HG02840 (cell line): ENCODE measurements at regions not wholly inside any gene's neighbourhood (a gene's known extent, or its start where the extent isn't known, plus 50 kb on each side); places are given as distances from the start of the nearest gene placed in this dataset.
"Not testable (repeated sequence)": the region's sequence is repeated elsewhere in the genome, so short reads cannot be mapped to it uniquely, and the experiment has no call there.

Experiments used
- ATAC-seq: cut with Tn5 transposase; IDR thresholded peaks from one replicate; pipeline ENCODE4 v1.9.1; 2021; ENCODE audit warnings: mild to moderate bottlenecking, moderate library complexity, moderate number of reproducible peaks; ENCODE audit not compliant: unreplicated experiment, low FRiP score

DNA sequence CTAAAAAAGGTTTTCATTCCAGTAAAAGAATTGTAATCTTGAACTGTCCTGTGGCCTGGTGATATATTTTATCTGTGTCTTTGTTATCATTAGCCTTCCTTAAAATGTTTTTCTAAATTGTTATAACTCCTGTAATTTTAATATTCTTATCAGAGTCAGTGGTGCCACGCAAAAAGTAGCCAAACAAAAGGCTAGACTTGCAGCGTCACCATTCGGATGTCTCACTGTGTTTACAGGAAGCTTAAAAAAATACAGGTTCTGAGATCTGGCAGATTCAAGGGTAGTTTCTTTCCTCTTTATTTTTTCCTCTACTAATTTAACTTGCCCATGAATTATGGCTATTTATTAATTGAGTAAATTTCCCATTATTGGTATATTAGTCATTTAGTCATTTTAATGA is 362.3 kb downstream of the MAT2B start:
- ATAC-seq = no peak

DNA sequence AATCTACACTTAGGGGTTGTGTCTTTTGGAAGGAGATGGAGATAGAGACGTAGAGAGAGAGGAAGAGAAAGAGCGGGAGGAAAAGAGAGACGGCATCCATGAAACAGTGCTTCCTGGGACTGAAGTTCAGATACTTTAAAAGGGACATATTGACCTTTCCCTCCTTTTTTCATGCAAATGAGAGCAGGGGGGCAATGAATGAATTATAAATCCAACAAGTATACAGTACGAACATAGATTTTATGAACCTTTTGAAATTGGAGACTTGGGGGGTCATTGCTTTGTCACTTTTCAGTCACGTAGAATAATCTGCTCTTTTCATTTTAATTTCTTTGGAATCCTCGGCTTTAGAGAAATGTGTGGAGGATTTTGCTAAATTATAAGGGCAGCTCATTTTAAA is 364.2 kb downstream of the MAT2B start:
- ATAC-seq = no peak

DNA sequence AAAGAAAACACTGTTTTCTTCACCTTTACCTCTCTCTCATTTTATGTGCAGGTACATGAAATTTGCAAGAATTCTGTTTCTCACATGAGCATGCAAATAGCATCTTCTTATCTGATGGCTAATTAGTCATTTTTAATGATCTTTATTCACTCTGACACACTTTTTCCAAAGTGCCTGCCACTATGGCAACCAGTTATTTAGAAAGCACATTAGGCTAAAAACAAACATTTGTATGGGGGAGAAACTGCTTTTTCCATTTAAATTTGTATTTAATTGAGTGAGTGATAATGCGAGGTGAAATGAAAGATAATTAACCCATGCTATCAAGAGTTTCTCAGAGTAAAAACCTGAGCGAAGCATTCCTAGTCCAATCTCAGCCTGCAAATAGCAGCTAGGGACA is 365.0 kb downstream of the MAT2B start:
- no peak for ATAC-seq

DNA sequence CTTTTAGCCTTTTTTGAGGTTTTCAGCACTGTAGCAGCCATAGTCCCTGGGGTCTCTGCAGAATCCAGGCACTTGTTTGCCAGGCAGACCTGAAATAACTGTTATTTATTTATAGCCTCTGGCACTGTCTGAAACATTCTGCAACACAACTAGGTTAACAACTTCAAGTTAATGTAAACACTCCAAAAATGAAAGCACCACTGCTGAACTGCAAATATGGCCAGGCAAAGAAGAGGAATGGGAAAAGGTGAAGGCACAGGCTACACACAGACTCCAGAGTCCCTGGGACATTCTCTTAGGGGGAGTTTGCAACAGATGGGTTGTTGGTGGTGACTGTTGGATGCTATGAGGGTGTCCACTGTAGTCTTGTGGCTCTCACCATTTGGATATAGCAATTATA is 369.0 kb downstream of the MAT2B start:
- ATAC-seq = no peak

DNA sequence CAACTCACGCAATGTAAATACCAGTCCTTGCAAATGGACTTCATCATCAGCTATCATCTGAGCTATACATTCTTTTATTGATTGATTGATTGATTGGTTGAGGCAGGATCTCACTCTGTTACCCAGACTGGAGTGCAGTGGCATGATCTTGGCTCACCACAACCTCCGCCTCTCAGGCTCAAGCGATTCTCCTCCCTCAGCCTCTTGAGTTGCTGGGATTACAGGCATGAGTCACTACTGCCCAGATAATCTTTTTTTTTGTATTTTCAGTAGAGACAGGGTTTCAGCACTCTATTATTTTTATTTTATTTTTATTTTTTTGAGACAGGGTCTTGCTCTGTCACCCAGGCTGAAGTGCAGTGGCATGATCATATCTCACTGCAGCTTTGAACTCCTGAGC is 369.5 kb downstream of the MAT2B start:
- ATAC-seq = not testable (repeated sequence)

DNA sequence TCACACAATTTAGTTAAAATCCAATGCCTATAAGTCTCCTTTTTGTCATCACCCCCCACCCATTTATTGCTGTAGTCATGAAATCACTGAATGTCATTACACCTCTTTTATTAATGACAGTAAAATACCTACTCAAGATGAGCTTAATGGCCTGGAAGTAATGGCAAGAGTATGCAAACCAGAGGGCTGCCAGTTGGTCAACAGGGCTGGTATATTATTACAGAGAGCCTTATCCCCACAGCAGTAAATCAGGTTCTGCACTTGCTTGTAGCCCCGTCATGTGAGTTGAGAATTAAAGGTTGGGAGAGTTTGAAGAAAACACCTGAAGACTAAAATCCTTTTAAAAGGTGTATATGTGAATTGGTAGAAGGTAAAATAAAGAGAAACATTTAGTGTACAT is 372.4 kb downstream of the MAT2B start:
- no peak for ATAC-seq

GRCh38 chr5:163878490-163878889 is 373.1 kb downstream of the MAT2B start:
- no peak for ATAC-seq

DNA sequence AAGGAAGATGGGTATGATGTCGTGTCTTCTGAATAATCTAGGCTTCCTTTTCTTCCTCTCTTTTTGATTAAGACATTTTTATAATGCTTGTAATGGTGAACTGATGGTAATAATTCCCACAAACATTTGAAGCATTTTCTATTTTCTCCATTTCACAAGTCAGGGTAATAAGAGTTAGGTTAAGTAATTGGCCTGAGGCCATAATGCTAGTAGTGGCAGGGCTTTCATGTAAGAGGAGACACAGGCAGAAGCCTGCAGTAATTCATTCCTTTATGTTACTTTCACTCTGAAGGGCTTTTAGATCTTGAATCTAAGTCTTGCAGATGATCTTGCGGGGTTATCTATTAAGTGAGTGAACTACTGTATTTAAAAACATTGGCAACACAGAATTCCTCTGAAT is 374.9 kb downstream of the MAT2B start:
- ATAC-seq = no peak

DNA sequence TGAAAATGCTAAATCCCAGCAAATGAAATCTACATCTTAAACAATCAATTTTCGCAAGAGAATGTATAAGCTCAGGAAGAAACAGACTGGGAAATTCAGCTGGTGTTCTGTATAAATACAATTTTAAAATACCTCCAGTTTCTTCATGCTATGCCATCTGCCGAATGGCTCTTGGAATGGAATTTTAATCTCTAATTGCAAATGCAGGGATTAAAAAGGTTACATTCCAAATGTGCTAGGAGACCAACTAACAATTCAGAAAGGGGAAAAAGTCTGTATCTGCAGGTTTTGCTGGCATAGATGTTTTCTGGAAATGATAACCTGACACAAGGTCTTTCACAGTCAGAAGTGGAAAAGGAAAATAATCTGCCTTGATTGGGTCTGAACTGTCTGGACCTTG is 379.7 kb downstream of the MAT2B start:
- no peak for ATAC-seq

DNA sequence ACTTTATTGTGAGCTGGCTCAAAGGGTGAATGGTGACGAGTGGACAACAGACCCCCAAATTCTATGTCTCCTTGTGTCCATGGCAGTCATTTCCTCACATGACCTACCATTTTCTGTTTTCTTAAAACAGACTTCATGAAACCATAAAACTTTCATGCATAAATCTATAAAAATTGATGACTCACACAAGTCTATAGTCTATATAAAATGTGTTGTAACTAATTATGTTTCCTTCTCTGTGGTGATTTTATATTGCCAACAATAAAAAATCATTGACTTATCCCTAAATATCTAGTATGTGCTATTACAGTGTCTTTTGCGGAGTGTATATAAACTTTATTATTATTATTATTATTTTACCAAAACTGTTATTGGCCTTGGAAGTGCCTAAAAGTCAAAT is 382.4 kb downstream of the MAT2B start:
- ATAC-seq = no peak

DNA sequence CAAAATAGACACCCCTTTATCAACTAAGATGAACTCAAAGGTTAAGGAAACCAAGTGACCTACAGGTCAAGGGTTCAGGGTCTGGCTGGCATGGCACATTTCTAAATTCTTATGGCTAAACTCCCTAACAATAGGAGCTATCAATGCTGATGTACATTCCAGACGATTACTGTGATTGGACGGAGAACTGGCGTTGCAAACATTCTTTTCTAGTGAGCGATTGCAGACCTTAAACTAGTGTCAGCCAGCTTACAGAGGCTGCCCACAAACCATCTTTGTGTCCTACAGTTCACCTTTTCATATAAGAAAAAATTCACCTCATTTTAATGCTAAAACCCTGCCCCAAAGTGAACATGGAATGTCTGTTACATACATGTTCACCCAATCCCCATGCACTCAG is 382.9 kb downstream of the MAT2B start:
- ATAC-seq = no peak

DNA sequence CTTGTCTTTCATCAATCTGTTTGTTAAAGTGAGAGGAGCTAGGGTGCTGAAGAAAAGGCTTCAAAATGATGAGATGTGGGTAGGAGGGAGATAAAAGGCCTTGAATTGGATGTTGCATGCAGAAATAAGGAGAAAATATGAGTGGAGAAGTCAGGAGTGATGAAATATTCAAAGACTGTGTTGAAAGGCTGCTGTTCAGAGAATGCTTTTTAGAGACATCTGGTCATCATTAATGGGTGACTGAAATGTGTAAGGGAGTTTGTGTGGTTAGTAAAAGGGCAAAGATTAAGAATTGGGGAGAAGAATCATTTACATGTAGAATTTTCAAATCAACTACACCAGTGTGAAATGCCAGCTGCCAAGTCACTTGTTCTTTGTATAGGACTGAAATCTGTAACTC is 383.9 kb downstream of the MAT2B start:
- ATAC-seq = no peak

DNA sequence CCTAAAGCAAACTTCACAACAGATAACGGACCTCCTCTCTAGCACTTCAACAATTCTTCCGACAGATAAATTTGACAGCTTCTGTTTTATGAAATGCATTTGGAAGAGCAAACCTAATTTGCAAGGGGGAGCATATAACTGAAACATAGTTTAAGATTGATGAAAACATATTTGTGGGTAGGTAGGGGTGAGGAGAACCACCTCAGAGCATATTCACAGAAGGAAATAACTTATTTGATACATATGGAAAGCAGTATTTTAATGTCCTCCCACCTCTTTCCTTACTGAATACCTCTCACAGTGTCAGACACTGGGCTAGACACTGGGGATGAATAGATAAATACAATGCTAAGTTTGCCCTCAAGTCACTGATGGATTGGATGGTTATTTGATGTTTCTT is 384.8 kb downstream of the MAT2B start:
- ATAC-seq = no peak

- no peak for ATAC-seq
These were observed 387.9 kb downstream of the MAT2B start for GRCh38 chr5:163893281-163893680.

- ATAC-seq = no peak
These were observed 389.2 kb downstream of the MAT2B start for GRCh38 chr5:163894645-163895044.

DNA sequence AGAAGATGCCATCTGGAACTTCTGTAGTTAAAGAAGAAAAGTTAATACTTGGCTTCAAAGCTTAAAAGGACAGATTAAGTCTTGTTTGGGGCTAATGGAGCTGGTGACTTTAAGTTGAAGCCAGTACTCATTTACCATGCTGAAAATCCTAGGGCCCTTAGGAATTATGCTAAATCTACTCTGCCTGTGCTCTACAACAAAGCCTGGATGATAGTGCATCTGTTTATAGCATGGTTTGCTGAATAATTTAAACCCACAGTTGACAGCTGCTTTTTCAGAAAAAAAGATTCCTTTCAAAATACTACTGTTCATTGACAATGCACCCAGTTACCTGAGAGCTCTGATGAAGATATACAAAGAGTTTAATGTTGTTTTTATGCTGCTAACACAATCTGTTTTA is 393.5 kb downstream of the MAT2B start:
- no peak for ATAC-seq

DNA sequence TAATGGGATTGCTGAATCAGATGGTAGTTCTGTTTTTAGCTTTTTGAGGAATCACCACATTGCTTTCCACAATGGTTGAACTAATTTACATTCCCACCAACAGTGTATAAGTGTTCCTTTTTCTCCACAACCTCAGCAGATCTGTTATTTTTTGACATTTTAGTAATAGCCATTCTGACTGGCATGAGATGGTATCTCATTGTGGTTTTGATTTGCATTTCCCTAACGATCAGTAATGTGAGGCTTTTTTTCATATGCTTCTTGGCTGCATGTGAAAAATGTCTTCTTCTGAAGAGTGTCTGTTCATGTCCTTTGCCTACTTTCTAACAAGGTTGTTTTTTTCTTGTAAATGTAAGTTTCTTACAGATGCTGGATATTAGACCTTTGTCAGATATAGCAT is 402.4 kb downstream of the MAT2B start:
- not testable (repeated sequence) for ATAC-seq

- ATAC-seq = no peak
These were observed 402.8 kb downstream of the MAT2B start for GRCh38 chr5:163908253-163908652.

DNA sequence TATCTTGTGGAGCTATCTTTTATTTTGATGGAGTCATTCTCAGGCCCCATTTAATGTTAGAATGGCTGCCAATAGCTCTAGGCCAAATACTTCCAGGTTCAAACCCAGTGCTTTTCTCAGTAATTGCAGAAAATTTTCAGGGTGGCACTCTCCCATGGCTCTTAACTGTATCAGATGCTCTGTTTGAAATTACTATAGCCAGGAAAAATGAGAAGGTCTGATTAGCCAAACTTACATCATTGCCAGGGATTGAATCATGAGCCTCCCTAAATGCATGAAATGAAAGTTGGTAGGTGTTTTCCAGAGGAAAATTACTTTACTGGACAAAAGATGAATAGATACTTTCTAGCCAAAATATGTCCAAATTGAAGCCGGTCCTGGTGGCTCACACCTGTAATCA is 404.8 kb downstream of the MAT2B start:
- no peak for ATAC-seq

DNA sequence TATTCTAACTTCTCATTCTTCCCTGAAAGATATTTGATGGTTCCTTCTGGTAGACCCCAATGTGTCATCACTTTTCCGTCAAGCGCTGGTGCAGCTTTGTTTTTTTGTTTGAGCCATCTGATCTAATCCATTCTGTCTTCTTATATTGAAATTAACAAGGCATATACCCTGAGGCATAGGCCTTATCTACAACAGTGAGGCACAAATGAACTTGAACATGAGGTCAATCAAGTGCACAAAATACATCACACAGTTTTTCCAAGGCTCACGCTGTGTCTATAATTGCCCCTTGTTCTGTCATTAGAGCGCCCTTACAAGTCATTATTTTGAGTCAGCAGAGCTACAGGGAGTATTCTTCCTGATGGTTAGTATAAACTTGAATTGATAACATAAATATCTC is 406.6 kb downstream of the MAT2B start:
- no peak for ATAC-seq

DNA sequence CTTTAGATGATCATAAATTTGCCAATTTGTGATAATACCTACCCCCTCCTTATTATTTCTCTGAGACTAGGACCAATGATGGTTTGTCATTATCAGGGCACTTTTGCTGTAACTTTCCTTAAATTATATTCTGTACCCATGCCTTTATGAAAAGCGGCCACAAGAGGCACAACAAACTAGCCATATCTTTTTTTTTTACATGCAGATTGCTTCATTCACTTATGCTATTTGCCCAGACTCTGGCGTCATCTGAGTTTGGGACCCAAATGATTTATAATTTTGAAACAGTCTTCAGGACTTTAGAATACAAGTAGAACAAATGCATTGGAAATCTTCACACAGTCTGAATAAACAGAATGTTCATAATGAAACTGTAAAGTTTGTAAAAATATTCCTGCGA is 408.1 kb downstream of the MAT2B start:
- no peak for ATAC-seq

GRCh38 chr5:163914910-163915309 is 409.5 kb downstream of the MAT2B start:
- peak; percentile 30 for ATAC-seq

GRCh38 chr5:163915481-163915961 is 410.1 kb downstream of the MAT2B start:
- ATAC-seq = peak; percentile 66
